IMR-90 (cell line): ENCODE measurements at regions not wholly inside any gene's neighbourhood (a gene's known extent, or its start where the extent isn't known, plus 50 kb on each side); places are given as distances from the start of the nearest gene placed in this dataset.

ENCODE experiments used
- ATAC-seq: fragments of 200-7000 bp; cut with Tn5 transposase; 2 replicates; pipeline ENCODE4 v1.9.1; 2020; ENCODE audit warnings: low read depth, mild to moderate bottlenecking, moderate library complexity
- BruUV-seq: library from RNA; stranded (reverse); fragments of 400-500 nt; replicated peaks from 2 replicates; lab custom pipeline; 2021; lab: Mats Ljungman, UMichigan
- CTCF ChIA-PET: fragments of 300-600 bp; formaldehyde crosslinking; extraction: SDS; loops from one replicate; lab custom pipeline; 2021; ENCODE audit warnings: antibody characterized with exemption; lab: Yijun Ruan, JAX
- POLR2A ChIA-PET: fragments of 300-600 bp; sonication (Branson Sonifier 250); formaldehyde crosslinking; loops from one replicate; lab custom pipeline; 2022; ENCODE audit warnings: antibody characterized with exemption; ENCODE audit not compliant: unreplicated experiment; lab: Charles Lee
- DNase-seq: peaks from one replicate; pipeline ENCODE4 v3.0.0; 2013
- H2AFZ ChIP-seq: replicated peaks from 2 replicates; pipeline ENCODE3; 2013; ENCODE audit warnings: low read length, mild to moderate bottlenecking; ENCODE audit not compliant: poor library complexity
- H2AK5ac ChIP-seq: 2 replicates; pipeline ENCODE4 v1.6.1; 2013; ENCODE audit warnings: low read depth, low read length, inconsistent platforms
- H2AK9ac ChIP-seq: replicated peaks from 2 replicates; pipeline ENCODE3; 2013; ENCODE audit warnings: mild to moderate bottlenecking, low read depth, low read length, moderate library complexity; ENCODE audit not compliant: poor library complexity
- H2BK120ac ChIP-seq: 2 replicates; pipeline ENCODE4 v1.6.1; 2013; ENCODE audit warnings: low read depth, low read length, inconsistent platforms
- H2BK15ac ChIP-seq: 3 replicates; pipeline ENCODE4 v1.6.1; 2013; ENCODE audit warnings: low read depth, low read length, inconsistent platforms
- H2BK20ac ChIP-seq: 2 replicates; pipeline ENCODE4 v1.6.1; 2013; ENCODE audit warnings: low read depth, mild to moderate bottlenecking, inconsistent platforms, low read length, moderate library complexity
- H2BK5ac ChIP-seq: 2 replicates; pipeline ENCODE4 v1.6.1; 2013; ENCODE audit warnings: mild to moderate bottlenecking, low read depth, low read length, inconsistent platforms; ENCODE audit not compliant: poor library complexity, severe bottlenecking
- H3K14ac ChIP-seq: replicated peaks from 2 replicates; pipeline ENCODE4 v1.6.1; 2013; ENCODE audit warnings: low read depth, low read length, inconsistent platforms
- H3K18ac ChIP-seq: 2 replicates; pipeline ENCODE4 v1.6.1; 2013; ENCODE audit warnings: low read depth, low read length, control low read depth
- H3K23ac ChIP-seq: 2 replicates; pipeline ENCODE4 v1.6.1; 2013; ENCODE audit warnings: low read depth, low read length, inconsistent platforms
- H3K27ac ChIP-seq: 2 replicates; pipeline ENCODE4 v1.5.1; 2013; ENCODE audit warnings: mild to moderate bottlenecking, control low read depth, low read length; ENCODE audit not compliant: insufficient read depth
- H3K27me3 ChIP-seq: 2 replicates; pipeline ENCODE4 v1.6.1; 2013; ENCODE audit warnings: low read length; ENCODE audit not compliant: control insufficient read depth, insufficient read depth
- H3K36me3 ChIP-seq: 2 replicates; pipeline ENCODE4 v1.6.1; 2013; ENCODE audit warnings: low read length, mixed read lengths; ENCODE audit not compliant: control insufficient read depth, insufficient read depth
- H3K4ac ChIP-seq: 2 replicates; pipeline ENCODE4 v1.6.1; 2013; ENCODE audit warnings: low read depth, low read length, inconsistent platforms
- H3K4me1 ChIP-seq: 2 replicates; pipeline ENCODE4 v1.6.1; 2013; ENCODE audit warnings: low read length, mixed read lengths; ENCODE audit not compliant: control insufficient read depth, insufficient read depth
- H3K4me2 ChIP-seq: 2 replicates; pipeline ENCODE4 v1.6.1; 2013; ENCODE audit warnings: low read depth, mild to moderate bottlenecking, control low read depth, low read length, moderate library complexity
- H3K4me3 ChIP-seq: 2 replicates; pipeline ENCODE4 v1.5.1; 2013; ENCODE audit warnings: low read depth, mild to moderate bottlenecking, control low read depth, low read length, moderate library complexity; ENCODE audit not compliant: insufficient read depth
- H3K56ac ChIP-seq: 2 replicates; pipeline ENCODE4 v1.6.1; 2013; ENCODE audit warnings: low read length, inconsistent platforms; ENCODE audit not compliant: insufficient read depth; ENCODE audit errors: extremely low read depth
- H3K79me1 ChIP-seq, 2 experiments: 2 replicates each; pipeline ENCODE4 v1.6.1; 2013; ENCODE audit warnings: low read length in 2 of 2, inconsistent platforms in 1 of 2, low read depth in 1 of 2
- H3K9ac ChIP-seq: 2 replicates; pipeline ENCODE4 v1.6.1; 2013; ENCODE audit warnings: low read depth, low read length, control low read depth
- H3K9me1 ChIP-seq: 2 replicates; pipeline ENCODE4 v1.6.1; 2013; ENCODE audit warnings: low read length, inconsistent platforms; ENCODE audit not compliant: insufficient read depth
- H3K9me3 ChIP-seq: 2 replicates; pipeline ENCODE4 v1.6.1; 2013; ENCODE audit warnings: low read length; ENCODE audit not compliant: control insufficient read depth, insufficient read depth
- H4K20me1 ChIP-seq: 2 replicates; pipeline ENCODE4 v1.6.1; 2013; ENCODE audit warnings: low read length, inconsistent platforms; ENCODE audit not compliant: insufficient read depth
- H4K5ac ChIP-seq: 2 replicates; pipeline ENCODE4 v1.6.1; 2013; ENCODE audit warnings: mild to moderate bottlenecking, low read depth, low read length, control low read depth
- H4K8ac ChIP-seq, 2 experiments: 2 replicates each; pipeline ENCODE4 v1.6.1; 2013; ENCODE audit warnings: low read depth in 2 of 2, low read length in 2 of 2, control low read depth in 1 of 2, inconsistent platforms in 1 of 2
- H4K91ac ChIP-seq: 2 replicates; pipeline ENCODE4 v1.6.1; 2013; ENCODE audit warnings: low read depth, low read length, inconsistent platforms; ENCODE audit not compliant: insufficient read depth
- BHLHE40 ChIP-seq: fragments of 150-350 bp; IDR thresholded peaks from 2 replicates; pipeline ENCODE4 v1.6.1; 2016; ENCODE audit warnings: mild to moderate bottlenecking, low read depth, low read length
- CEBPB ChIP-seq: IDR thresholded peaks from 2 replicates; pipeline ENCODE4 v1.6.1; 2012; ENCODE audit warnings: low read depth, low read length, improper control_type of control experiment
- CHD1 ChIP-seq: IDR thresholded peaks from 2 replicates; pipeline ENCODE4 v1.6.1; 2012; ENCODE audit warnings: low read depth, low read length, improper control_type of control experiment
- ELK1 ChIP-seq: fragments of 150-350 bp; IDR thresholded peaks from 2 replicates; pipeline ENCODE4 v1.6.1; 2016; ENCODE audit warnings: low read depth, mild to moderate bottlenecking, low read length, moderate library complexity, borderline replicate concordance
- FOS ChIP-seq: fragments of 150-350 bp; IDR thresholded peaks from 2 replicates; pipeline ENCODE4 v1.6.1; 2016; ENCODE audit warnings: low read depth, low read length
- MAFK ChIP-seq: IDR thresholded peaks from 2 replicates; pipeline ENCODE4 v1.6.1; 2012; ENCODE audit warnings: low read depth, low read length, improper control_type of control experiment
- MAZ ChIP-seq: IDR thresholded peaks from 2 replicates; pipeline ENCODE4 v1.6.1; 2012; ENCODE audit warnings: low read depth, mild to moderate bottlenecking, low read length, improper control_type of control experiment, moderate library complexity, borderline replicate concordance
- MXI1 ChIP-seq: IDR thresholded peaks from 2 replicates; pipeline ENCODE4 v1.6.1; 2012; ENCODE audit warnings: low read depth, mild to moderate bottlenecking, low read length, moderate library complexity, borderline replicate concordance
- NFE2L2 ChIP-seq: fragments of 150-350 bp; IDR thresholded peaks from 2 replicates; pipeline ENCODE4 v1.6.1; 2016; ENCODE audit warnings: low read depth, mild to moderate bottlenecking, low read length
- POLR2A ChIP-seq: IDR thresholded peaks from 2 replicates; pipeline ENCODE4 v1.6.1; 2012; ENCODE audit warnings: mild to moderate bottlenecking, low read depth, low read length
- RAD21 ChIP-seq: IDR thresholded peaks from 2 replicates; pipeline ENCODE4 v1.6.1; 2012; ENCODE audit warnings: low read length, improper control_type of control experiment
- RCOR1 ChIP-seq: IDR thresholded peaks from 2 replicates; pipeline ENCODE4 v1.6.1; 2012; ENCODE audit warnings: mild to moderate bottlenecking, low read length, improper control_type of control experiment; ENCODE audit not compliant: insufficient replicate concordance
- RFX5 ChIP-seq: IDR thresholded peaks from 2 replicates; pipeline ENCODE4 v1.8.0; 2012; ENCODE audit warnings: low read depth, mild to moderate bottlenecking, low read length, moderate library complexity
- SMC3 ChIP-seq: fragments of 150-350 bp; IDR thresholded peaks from 2 replicates; pipeline ENCODE4 v1.6.1; 2016; ENCODE audit warnings: low read depth, mild to moderate bottlenecking, antibody characterized with exemption, low read length, moderate library complexity
- USF2 ChIP-seq: fragments of 150-350 bp; IDR thresholded peaks from 2 replicates; pipeline ENCODE4 v1.6.1; 2017; ENCODE audit warnings: mild to moderate bottlenecking, antibody characterized with exemption, low read length, low read depth
- WGBS, 2 experiments: methylation state at CpG; one replicate each; pipeline versions ENCODE4 v1.1.5 to v1.1.7; 2013; ENCODE audit warnings: missing lambda C conversion rate in 2 of 2; ENCODE audit not compliant: insufficient read length in 1 of 2; ENCODE audit errors: extremely low coverage in 2 of 2; 5-methylcytosine and 5-hydroxymethylcytosine counted together
- dilution Hi-C: fragments of 300-500 bp; cut with HindIII; formaldehyde crosslinking; loops from one replicate; pipeline ENCODE4 v1.14.3; 2018; ENCODE audit warnings: low sequenced_read_pairs; ENCODE audit not compliant: unreplicated experiment
- in situ Hi-C: fragments of 300-500 bp; cut with MboI; formaldehyde crosslinking; loops from 3 replicates; pipeline ENCODE4 v1.14.3; 2019; ENCODE audit warnings: low sequenced_read_pairs, inconsistent platforms, mixed read lengths
- intact Hi-C: fragments of 100-400 bp; cut with micrococcal nuclease; formaldehyde crosslinking; loops from 2 replicates; pipeline ENCODE4 v1.10.0; 2022
- TF ChIP-seq, protein P1 (sequence below): conservative IDR thresholded peaks from 2 replicates; pipeline ENCODE4 v1.5.1; 2012; ENCODE audit warnings: mild to moderate bottlenecking, low read depth, low read length, improper control_type of control experiment

DNA sequence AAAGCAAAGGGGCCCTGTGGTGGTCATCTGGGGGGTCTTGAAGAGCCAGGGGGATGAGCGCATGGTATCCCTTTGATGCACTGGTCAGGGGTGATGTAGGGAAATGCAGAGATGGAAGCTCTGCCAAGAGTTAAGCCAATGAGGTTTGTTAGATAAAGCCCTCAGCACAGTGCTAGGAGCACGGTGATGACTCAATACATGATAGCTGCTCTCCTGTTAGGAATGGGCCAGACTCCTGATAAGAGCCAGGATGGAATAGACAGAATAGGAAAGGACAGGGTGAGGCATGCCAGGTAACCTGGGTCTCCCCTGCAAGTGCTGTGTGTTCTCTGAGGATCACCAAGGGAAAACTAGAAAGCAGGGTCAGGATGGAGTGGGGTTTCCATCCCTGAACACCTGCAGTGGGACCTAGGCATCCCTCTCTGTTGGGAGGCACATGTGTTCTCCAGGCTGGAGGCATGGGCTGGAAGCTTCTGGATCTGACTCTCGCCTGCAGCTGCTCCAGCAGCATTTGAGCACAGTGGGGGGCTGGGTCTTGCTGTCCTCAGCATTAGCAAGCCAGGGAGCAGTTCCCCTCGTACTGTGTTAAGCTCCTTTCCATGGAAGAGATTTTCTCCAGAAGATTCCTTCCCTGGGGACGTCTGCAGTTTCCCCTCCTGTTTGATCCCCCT lies 71.8 kb upstream of the TIAM2 start:
- Histone ChIP-seq H4K20me1 (no peaks in the 10 kb centered on the region), H4K8ac (no peak overlapping the region), H3K27me3 (no peaks in the 10 kb centered on the region), H3K79me1 (no peaks in the 10 kb centered on the region; a peak in 1 of 4 replicates), H2BK120ac (no peak overlapping the region), H2BK20ac (no peak overlapping the region), H3K4ac (no peak overlapping the region), H2BK5ac (no peak overlapping the region), H3K4me2 (no peak overlapping the region), H3K23ac (no peak overlapping the region), H3K9me1 (peaks cover 2% of the 10 kb centered on the region; the same call in 1 of the 2 replicates), H4K5ac (no peak overlapping the region), H2BK15ac (no peak overlapping the region), H3K56ac (no peak overlapping the region), H2AK9ac (no peak overlapping the region), H3K14ac (no peak overlapping the region), H2AFZ (no peak overlapping the region), H2AK5ac (no peak overlapping the region), H4K91ac (no peak overlapping the region), H3K36me3 (no peaks in the 10 kb centered on the region), H3K27ac (no peak overlapping the region), H3K4me1 (no peaks in the 10 kb centered on the region), H3K9ac (no peak overlapping the region), H3K18ac (no peak overlapping the region), H3K9me3 (no peaks in the 10 kb centered on the region), H3K4me3 (no peak overlapping the region)
- no TSS peak for BruUV-seq
- DNase-seq = no peak
- intact Hi-C loops = no loop called here
- in situ Hi-C loops = loop anchor here (5.0 kb wide), 1 partner anchor 254 kb away; no protein-coding TSS in a partner anchor
- ChIA-PET POLR2A (no interaction called here), CTCF (interaction anchor here (1.1 kb wide), 1 partner anchor 254 kb away, joined by 4 read pairs; no protein-coding TSS in a partner anchor)
- ATAC-seq = no peak
- dilution Hi-C loops = no loop called here
- TF ChIP-seq, protein P1, sequence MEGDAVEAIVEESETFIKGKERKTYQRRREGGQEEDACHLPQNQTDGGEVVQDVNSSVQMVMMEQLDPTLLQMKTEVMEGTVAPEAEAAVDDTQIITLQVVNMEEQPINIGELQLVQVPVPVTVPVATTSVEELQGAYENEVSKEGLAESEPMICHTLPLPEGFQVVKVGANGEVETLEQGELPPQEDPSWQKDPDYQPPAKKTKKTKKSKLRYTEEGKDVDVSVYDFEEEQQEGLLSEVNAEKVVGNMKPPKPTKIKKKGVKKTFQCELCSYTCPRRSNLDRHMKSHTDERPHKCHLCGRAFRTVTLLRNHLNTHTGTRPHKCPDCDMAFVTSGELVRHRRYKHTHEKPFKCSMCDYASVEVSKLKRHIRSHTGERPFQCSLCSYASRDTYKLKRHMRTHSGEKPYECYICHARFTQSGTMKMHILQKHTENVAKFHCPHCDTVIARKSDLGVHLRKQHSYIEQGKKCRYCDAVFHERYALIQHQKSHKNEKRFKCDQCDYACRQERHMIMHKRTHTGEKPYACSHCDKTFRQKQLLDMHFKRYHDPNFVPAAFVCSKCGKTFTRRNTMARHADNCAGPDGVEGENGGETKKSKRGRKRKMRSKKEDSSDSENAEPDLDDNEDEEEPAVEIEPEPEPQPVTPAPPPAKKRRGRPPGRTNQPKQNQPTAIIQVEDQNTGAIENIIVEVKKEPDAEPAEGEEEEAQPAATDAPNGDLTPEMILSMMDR = no peak
- TF ChIP-seq SMC3 = no peak
- TF ChIP-seq CHD1 = no peak
- no peak for TF ChIP-seq BHLHE40
- TF ChIP-seq NFE2L2 = no peak
- no peak for TF ChIP-seq USF2
- TF ChIP-seq POLR2A = no peak
- TF ChIP-seq RFX5 = no peak
- no peak for TF ChIP-seq FOS
- TF ChIP-seq RCOR1 = no peak
- TF ChIP-seq CEBPB = no peak
- TF ChIP-seq MAZ = no peak
- TF ChIP-seq RAD21 = no peak
- no peak for TF ChIP-seq ELK1
- TF ChIP-seq MAFK = no peak
- no peak for TF ChIP-seq MXI1
- 69% methylated on average over 4 of the region's 5 CpGs; no CpG with 5 or more reads in 1 of the 2 experiments for WGBS, 2 experiments
